GM12864 (cell line): ENCODE measurements at regions not wholly inside any gene's neighbourhood (a gene's known extent, or its start where the extent isn't known, plus 50 kb on each side); places are given as distances from the start of the nearest gene placed in this dataset.

Experiments used
- DNase-seq: peaks from one replicate; pipeline ENCODE4 v3.0.0-alpha.2; 2011; ENCODE audit warnings: low read depth
- H3K4me3 ChIP-seq: 2 replicates; pipeline ENCODE4 v1.5.1; 2011; ENCODE audit warnings: mild to moderate bottlenecking, low read depth, low read length, control low read depth
- TF ChIP-seq, protein P1 (sequence below): IDR thresholded peaks from 2 replicates; pipeline ENCODE4 v1.5.1; 2011; ENCODE audit warnings: low read depth, mild to moderate bottlenecking, moderate library complexity, low read length, control low read depth, inconsistent platforms; ENCODE audit errors: missing control alignments

DNA sequence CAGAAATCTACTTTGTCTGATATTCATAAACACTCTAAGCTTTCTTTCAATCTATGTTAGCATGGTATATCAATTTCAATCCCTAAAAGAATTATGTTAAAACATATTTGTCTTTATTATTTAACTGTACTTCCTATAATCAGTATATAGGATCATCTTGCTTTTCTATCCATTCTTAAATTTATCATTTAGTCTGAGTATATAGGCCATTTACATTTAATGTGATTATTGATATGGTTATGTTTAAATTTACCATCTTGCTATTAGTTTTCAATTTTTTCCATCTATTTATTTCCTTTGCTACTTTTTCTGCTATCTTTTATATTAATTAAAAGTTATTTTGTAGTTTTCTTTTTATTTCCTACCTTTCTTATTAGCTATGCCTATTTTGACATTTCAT is 174.8 kb upstream of the MBNL1 start:
- no peak for DNase-seq
- no peak overlapping the region for H3K4me3 ChIP-seq
- TF ChIP-seq, protein P1, sequence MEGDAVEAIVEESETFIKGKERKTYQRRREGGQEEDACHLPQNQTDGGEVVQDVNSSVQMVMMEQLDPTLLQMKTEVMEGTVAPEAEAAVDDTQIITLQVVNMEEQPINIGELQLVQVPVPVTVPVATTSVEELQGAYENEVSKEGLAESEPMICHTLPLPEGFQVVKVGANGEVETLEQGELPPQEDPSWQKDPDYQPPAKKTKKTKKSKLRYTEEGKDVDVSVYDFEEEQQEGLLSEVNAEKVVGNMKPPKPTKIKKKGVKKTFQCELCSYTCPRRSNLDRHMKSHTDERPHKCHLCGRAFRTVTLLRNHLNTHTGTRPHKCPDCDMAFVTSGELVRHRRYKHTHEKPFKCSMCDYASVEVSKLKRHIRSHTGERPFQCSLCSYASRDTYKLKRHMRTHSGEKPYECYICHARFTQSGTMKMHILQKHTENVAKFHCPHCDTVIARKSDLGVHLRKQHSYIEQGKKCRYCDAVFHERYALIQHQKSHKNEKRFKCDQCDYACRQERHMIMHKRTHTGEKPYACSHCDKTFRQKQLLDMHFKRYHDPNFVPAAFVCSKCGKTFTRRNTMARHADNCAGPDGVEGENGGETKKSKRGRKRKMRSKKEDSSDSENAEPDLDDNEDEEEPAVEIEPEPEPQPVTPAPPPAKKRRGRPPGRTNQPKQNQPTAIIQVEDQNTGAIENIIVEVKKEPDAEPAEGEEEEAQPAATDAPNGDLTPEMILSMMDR = no peak

DNA sequence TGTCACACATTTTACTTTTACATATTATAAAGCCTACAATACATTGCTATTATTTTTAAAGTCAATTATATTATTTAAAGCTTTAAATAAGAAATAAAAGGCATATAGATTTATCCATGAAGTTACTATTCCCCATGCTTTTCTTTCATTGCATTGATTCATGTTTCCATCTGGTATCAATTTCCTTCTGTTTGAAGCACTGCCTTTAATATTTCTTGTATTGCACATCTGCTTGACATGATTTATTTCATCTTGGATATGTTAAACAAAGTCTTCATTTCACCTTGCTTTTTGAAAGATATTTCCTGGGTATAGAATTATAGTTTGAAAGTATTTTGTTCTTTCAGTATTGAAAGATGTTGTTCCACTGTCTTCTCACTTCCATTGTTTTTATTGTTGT is 174.3 kb upstream of the MBNL1 start:
- TF ChIP-seq, protein P1 = no peak
- DNase-seq = no peak
- no peak overlapping the region for H3K4me3 ChIP-seq

DNA sequence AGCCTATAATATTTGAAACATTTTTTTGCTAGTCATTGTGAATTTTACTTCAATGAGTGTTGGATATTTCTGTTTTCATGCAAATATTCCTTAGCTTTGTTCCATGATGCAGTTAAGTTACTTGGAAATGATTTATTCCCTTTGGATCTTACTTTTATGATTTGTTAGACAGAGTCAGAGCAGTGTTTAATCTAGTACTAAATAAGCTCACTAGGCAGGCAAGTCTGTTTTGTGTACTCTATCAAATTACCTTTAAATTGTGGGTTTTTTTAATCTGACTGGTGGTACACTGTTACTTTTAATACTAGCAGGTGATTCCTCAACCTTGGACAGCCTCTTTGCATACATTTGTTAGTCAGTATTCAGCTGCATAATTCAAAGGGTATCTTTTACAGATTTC is 173.3 kb upstream of the MBNL1 start:
- DNase-seq = no peak
- no peak overlapping the region for H3K4me3 ChIP-seq
- TF ChIP-seq, protein P1 = no peak

DNA sequence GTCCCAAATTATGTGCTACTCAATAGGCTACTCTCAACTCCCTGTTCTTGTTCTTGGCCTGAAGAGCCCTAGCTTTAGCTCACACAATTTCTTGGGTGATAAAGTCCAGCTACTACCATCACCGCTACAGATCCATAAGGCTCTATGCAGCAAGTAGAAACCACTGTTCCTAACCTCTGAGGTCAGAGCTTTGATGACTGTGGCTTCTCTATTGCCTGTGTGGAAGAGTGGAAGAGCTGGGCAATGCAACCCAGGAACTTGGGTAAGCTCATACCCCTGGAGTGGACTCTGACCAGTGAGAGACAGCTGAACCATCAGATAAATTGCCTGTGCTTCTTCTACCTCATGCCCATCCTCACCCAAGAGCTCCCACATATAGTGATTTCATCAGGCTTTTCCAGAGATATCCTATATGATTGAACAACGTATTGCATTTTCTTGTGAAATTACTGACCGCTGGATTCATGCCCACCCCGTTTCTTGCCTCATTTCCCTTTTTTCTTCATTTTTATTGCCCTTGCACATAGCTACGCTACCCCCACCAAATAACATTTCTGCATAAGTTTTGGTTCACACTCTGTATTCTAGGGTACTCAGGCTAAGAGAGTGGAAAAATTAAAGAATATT is 172.3 kb upstream of the MBNL1 start:
- DNase-seq = no peak
- no peak overlapping the region for H3K4me3 ChIP-seq
- TF ChIP-seq, protein P1 = no peak

DNA sequence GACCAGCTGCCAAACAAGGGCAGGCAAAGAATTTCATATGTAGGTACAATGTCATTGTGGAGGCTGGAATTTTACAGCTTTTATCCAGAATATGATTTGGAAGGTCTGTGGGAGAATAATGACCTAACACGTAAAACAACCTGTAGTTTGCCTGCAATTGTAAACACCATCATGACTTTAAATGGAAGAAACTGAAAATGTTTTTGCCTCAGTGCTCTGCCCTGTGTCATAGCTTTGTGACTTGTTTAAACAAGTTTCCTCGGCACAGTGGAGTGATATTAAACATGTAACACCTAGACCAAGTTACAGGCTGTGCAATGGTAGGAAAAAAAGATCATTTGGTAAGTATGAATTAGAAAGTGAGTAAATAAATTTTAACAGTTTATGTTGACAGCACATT is 171.6 kb upstream of the MBNL1 start:
- TF ChIP-seq, protein P1 = no peak
- H3K4me3 ChIP-seq = no peak overlapping the region

DNA sequence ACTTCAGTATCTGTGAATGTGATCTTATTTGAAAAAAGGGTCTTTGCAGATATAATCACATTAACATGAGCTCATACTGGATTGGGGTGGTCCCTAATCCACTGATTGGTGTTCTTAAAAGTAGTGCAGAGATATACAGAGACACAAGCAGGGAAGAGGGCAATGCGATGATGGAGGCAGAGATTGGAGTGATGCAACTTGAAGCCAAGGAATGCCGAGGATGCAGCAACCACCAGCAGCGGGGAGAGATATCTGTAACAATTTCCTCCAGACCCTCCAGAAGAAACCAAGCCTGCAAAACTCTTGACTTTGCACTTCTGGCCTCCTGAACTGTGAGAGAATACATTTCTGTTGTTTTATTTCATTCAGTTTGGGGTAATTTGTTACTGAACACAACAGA is 171.0 kb upstream of the MBNL1 start:
- DNase-seq = no peak
- TF ChIP-seq, protein P1 = no peak
- H3K4me3 ChIP-seq = no peak overlapping the region

More for the DNA sequence above, 171.6 kb upstream of the MBNL1 start:
- no peak for DNase-seq

DNA sequence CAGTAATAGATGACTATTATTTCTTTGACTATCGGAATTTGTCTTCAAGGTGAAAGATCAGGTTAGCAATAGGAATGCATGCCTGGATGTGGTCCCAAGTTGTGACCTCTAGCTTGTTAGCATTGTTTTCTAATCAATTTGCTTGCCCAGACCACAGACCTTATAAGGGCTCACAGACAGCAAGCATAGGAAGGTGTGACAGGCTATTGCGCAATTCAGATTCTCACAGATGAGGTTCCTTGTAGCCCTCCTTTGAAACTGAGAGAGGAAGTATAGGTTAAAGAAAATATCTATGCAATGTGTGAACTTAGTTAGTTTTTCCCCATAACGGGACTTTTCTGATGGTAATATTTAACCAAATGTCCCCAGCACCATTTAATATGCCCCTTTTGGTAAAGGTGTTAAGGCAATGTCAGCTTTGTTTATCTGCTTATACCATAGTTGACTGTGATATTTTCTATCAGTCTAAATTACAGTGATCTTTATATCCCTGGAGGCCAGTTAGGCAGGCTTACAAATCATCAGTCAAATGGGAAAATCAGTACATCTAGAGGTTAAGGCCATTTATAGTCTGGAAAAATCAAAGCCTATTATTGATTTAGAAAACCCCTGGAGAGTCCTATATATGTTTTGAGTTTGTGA is 168.1 kb upstream of the MBNL1 start:
- H3K4me3 ChIP-seq = no peak overlapping the region
- DNase-seq = peak; percentile 63
- TF ChIP-seq, protein P1 = no peak
